Testis (tissue), 2 donors: ENCODE measurements at regions not wholly inside any gene's neighbourhood (a gene's known extent, or its start where the extent isn't known, plus 50 kb on each side); places are given as distances from the start of the nearest gene placed in this dataset.
"Not testable (repeated sequence)": the region's sequence is repeated elsewhere in the genome, so short reads cannot be mapped to it uniquely, and the experiment has no call there.

ENCODE experiments used
- DNase-seq: peaks from one replicate; pipeline ENCODE4 v3.0.0-alpha.2; 2019
- H3K27ac ChIP-seq, 2 donors: fragments of 200-600 bp; sonication (generic); one replicate each; pipeline ENCODE4 v1.5.1; 2019
- H3K27me3 ChIP-seq: fragments of 200-600 bp; sonication (generic); one replicate; pipeline ENCODE4 v1.5.1; 2019
- H3K36me3 ChIP-seq: fragments of 200-600 bp; sonication (generic); one replicate; pipeline ENCODE4 v1.5.1; 2017; ENCODE audit warnings: low read depth; ENCODE audit errors: missing control alignments
- H3K4me1 ChIP-seq: fragments of 200-600 bp; sonication (generic); one replicate; pipeline ENCODE4 v1.5.1; 2019
- H3K4me3 ChIP-seq, 2 donors: fragments of 200-600 bp; sonication (generic); one replicate each; pipeline ENCODE4 v1.5.1; 2017 to 2019
- H3K9me3 ChIP-seq: fragments of 200-600 bp; sonication (generic); one replicate; pipeline ENCODE4 v1.5.1; 2017
- CTCF ChIP-seq, 3 experiments: fragments of 450-650 bp in 2 of 3; fragments of 200-600 bp in 1 of 3; sonication (generic) in 1 of 3; IDR thresholded peaks; one replicate each; pipeline ENCODE4 v1.5.1; 2016 to 2019; ENCODE audit warnings: antibody characterized with exemption in 3 of 3, mild to moderate bottlenecking in 2 of 3, moderate library complexity in 1 of 3
- POLR2A ChIP-seq: fragments of 450-650 bp; IDR thresholded peaks from one replicate; pipeline ENCODE4 v1.6.1; 2017; ENCODE audit warnings: antibody characterized with exemption, mild to moderate bottlenecking, moderate library complexity
- whole genome bisulfite sequencing, 2 donors: methylation state at CpG; one replicate each; pipeline ENCODE4 v1.1.5; 2018; 5-methylcytosine and 5-hydroxymethylcytosine counted together
- intact Hi-C: fragments of 100-400 bp; cut with DNase I; formaldehyde crosslinking; loops from one replicate; pipeline ENCODE4 v1.15.1; 2023; ENCODE audit warnings: low total_unique reads

- no peak for TF ChIP-seq POLR2A
- Histone ChIP-seq H3K27ac (no peak overlapping the region), H3K4me3 (no peak overlapping the region), H3K9me3 (no peaks in the 10 kb centered on the region), H3K4me1 (no peaks in the 10 kb centered on the region), H3K36me3 (no peaks in the 10 kb centered on the region), H3K27me3 (no peaks in the 10 kb centered on the region)
- DNase-seq = no peak
- WGBS, 2 donors = 84 to 94% methylated on average over 1 of the region's 1 CpG
- intact Hi-C loops = no loop called here
Observed at GRCh38 chr11:10978198-10978597, 120.3 kb upstream of the ZBED5 start.

GRCh38 chr11:10975287-10975721 is 117.5 kb upstream of the ZBED5 start:
- intact Hi-C loops = no loop called here
- WGBS, 2 donors = 42 to 43% methylated on average over 2 of the region's 2 CpGs

GRCh38 chr11:10973416-10973815 is 115.6 kb upstream of the ZBED5 start:
- H3K4me1 ChIP-seq = no peaks in the 10 kb centered on the region
- no peaks in the 10 kb centered on the region for H3K36me3 ChIP-seq
- TF ChIP-seq POLR2A = no peak
- no peak for TF ChIP-seq CTCF (IDR thresholded peaks at IDR 0.05)
- no peaks in the 10 kb centered on the region for H3K9me3 ChIP-seq
- H3K27me3 ChIP-seq = no peaks in the 10 kb centered on the region
- H3K4me3 ChIP-seq = no peak overlapping the region
- WGBS, 2 donors = 79 to 92% methylated on average over 1 of the region's 1 CpG
- DNase-seq = no peak
- intact Hi-C loops = no loop called here
- H3K27ac ChIP-seq = no peak overlapping the region

More at GRCh38 chr11:10975287-10975721, 117.5 kb upstream of the ZBED5 start:
- Histone ChIP-seq H3K36me3 (no peaks in the 10 kb centered on the region), H3K27me3 (no peaks in the 10 kb centered on the region), H3K9me3 (no peaks in the 10 kb centered on the region), H3K4me3 (no peak overlapping the region), H3K27ac (no peak overlapping the region), H3K4me1 (no peaks in the 10 kb centered on the region)
- TF ChIP-seq CTCF (IDR thresholded peaks at IDR 0.05) (no peak), POLR2A (no peak)
- DNase-seq = no peak

- DNase-seq = no peak
- H3K36me3 ChIP-seq = no peaks in the 10 kb centered on the region
- H3K4me1 ChIP-seq = no peaks in the 10 kb centered on the region
- WGBS, 2 donors = 72 to 75% methylated on average over 3 of the region's 3 CpGs
- no peaks in the 10 kb centered on the region for H3K9me3 ChIP-seq
- H3K27me3 ChIP-seq = no peaks in the 10 kb centered on the region
- intact Hi-C loops = no loop called here
- no peak overlapping the region for H3K27ac ChIP-seq
- no peak overlapping the region for H3K4me3 ChIP-seq
- TF ChIP-seq CTCF (IDR thresholded peaks at IDR 0.05) = no peak
- no peak for TF ChIP-seq POLR2A
Observed at GRCh38 chr11:10970926-10971325, 113.1 kb upstream of the ZBED5 start.

- Histone ChIP-seq H3K36me3 (no peaks in the 10 kb centered on the region), H3K27ac (no peak overlapping the region), H3K4me3 (no peak overlapping the region), H3K27me3 (no peaks in the 10 kb centered on the region), H3K4me1 (no peaks in the 10 kb centered on the region), H3K9me3 (no peaks in the 10 kb centered on the region)
- DNase-seq = no peak
- TF ChIP-seq CTCF (IDR thresholded peaks at IDR 0.05) (no peak), POLR2A (no peak)
- intact Hi-C loops = no loop called here
- 86 to 94% methylated on average over 2 of the region's 2 CpGs for WGBS, 2 donors
Observed at GRCh38 chr11:10969387-10969786, 111.5 kb upstream of the ZBED5 start.

- H3K4me3 ChIP-seq, H3K9me3 ChIP-seq, intact Hi-C loops, DNase-seq, H3K27me3 ChIP-seq, H3K27ac ChIP-seq, H3K4me1 ChIP-seq, H3K36me3 ChIP-seq: not testable (repeated sequence)
- 59 to 65% methylated on average over 1 of the region's 1 CpG for WGBS, 2 donors
Observed at GRCh38 chr11:10956884-10957283, 99.0 kb upstream of the ZBED5 start.
